ENCODE measurements at regions not wholly inside any gene's neighbourhood (a gene's known extent, or its start where the extent isn't known, plus 50 kb on each side); places are given as distances from the start of the nearest gene placed in this dataset.

DNA sequence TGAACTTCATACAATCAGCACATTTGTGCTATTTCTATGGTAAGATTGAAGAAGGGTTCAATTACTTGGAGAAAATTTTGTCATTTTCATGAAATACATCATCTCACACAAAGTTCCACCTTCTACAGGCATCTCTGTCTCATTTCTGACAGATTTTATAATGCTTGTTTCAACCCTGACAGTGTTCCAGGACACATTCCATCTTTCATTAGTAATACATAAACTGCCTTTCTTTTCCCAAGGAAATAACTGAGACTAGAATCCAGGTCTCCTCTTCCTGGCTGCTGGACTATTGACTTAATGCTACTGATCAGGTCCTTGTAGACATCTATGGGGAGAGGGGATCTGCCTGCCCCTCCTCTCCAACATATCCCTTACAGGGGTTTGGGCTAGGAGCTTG is 70.1 kb upstream of the PLPP4 start:
- no peak for DNase-seq (ENCODE audit: low read depth, low spot score)
- no peak overlapping the region for H3K4me3 ChIP-seq (ENCODE audit: low read length)

DNA sequence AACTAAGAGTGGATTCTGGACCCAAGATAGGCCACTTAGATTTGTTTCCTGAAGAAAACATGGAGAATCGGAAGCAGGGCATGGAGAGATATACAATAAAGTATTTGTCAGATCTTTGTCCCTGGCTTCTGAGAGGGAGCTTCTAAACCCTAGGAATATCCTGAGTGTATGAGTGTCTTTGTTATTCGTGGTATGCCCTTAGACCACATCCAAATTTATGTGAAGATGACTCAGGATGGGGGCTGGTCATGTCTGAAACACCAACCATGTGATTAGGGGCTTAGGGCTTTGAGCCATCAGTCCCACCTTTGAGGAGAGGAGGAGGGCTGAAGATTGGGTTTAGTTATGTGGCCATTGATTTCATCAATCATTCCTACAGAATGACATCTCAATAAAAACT is 69.7 kb upstream of the PLPP4 start:
- DNase-seq (ENCODE audit: low read depth, low spot score): no peak
- H3K4me3 ChIP-seq (ENCODE audit: low read length): no peak overlapping the region

DNA sequence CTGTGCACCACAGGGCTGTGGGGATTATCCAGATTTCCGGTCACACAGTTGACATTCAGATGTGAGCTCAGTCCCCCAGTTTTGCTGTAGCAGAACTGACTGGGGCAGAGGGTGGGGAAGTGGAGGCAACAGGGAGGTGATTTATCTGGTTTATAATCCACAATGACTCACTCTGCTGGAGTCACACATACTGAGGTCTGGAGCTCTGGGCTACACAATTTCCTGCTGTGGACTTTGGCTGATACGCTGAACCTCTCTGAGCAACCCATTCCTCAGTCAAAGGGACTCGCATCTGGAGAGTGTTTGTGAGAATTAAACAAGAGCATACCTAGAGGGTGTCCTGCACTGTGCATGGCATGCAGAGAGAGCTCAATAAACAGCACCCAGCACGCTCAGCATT is 64.8 kb upstream of the PLPP4 start:
- no peak for DNase-seq (ENCODE audit: low read depth, low spot score)
- no peak overlapping the region for H3K4me3 ChIP-seq (ENCODE audit: low read length)

DNA sequence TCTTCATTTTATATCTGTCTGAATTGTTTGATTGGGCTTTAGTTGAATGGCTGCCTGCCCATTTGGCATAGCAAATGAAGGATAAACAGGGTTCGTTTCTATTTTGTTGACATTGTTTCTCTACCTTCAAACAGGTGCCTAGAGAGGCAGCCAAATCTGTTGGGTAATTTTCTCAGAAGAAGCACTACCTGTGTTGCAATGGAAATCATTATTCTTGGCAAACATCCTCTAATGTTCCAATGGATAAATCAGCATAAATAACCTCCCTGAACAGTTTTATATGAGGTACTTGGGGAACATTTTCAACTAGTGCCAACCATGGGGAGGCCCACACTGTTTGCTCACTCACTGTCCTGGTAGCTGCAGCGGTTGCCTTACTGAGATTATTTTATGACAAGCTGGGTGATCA is 64.4 kb upstream of the PLPP4 start:
- H3K4me3 ChIP-seq (ENCODE audit: low read length): no peak overlapping the region
- no peak for DNase-seq (ENCODE audit: low read depth, low spot score)

DNA sequence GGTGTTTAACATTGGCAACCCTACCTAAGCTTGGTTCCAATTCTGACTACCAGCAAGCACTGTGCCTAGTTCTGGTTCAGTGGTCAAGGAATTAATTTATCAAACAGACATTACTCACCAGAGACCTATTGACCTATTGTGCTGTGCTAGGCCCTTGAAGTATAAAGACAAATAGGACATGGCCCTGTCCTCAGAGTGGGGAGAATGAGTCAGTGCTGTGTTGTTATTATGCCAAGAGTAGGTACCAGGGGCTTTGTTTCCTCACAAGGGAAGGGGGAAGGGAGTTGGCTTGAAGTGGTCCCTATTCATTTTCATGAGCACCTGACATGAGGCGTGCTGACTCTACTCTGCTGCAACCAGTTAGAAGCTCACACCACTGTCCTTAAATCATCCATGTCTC is 62.6 kb upstream of the PLPP4 start:
- no peak for DNase-seq (ENCODE audit: low read depth, low spot score)
- no peak overlapping the region for H3K4me3 ChIP-seq (ENCODE audit: low read length)

DNA sequence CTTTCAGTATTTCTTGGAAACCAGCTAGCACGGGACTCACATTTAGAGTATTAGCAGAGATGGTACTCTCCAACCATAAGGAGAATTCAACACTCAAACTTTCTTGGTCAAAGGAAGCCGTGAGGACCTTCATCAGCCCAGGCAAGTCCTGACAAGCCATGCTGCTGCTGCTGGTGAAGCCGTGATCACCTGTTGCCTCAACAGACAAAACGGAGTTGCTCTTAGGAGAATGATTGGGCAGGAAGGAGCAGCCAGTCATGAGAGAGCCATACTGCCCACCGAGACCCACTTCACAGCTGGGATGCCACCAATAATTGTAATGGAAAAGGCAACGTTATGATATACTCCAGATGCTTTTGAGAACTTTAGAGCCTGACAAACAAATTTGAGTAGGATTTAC is 60.8 kb upstream of the PLPP4 start:
- DNase-seq (ENCODE audit: low read depth, low spot score): no peak

DNA sequence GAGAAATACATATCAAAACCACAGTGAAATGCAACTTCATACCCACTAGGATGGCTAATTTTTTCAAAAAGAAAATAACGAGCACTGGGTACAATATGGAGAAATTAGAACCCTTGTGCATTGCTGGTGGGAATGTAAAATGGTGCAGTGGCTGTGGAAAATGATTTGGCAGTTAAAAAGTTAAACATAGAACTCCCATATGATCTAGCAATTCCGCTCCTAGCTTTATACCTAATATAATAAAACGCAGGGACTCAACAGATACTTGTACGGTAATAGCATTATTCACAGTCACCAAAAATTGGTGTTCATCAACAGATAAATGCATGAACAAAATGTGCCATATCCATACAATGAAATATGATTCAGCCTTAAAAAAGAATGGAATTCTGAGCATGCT is 58.8 kb upstream of the PLPP4 start:
- DNase-seq (ENCODE audit: low read depth, low spot score): no peak
- H3K4me3 ChIP-seq (ENCODE audit: low read length): no peak overlapping the region

More for the DNA sequence above, 60.8 kb upstream of the PLPP4 start:
- no peak overlapping the region for H3K4me3 ChIP-seq (ENCODE audit: low read length)

DNA sequence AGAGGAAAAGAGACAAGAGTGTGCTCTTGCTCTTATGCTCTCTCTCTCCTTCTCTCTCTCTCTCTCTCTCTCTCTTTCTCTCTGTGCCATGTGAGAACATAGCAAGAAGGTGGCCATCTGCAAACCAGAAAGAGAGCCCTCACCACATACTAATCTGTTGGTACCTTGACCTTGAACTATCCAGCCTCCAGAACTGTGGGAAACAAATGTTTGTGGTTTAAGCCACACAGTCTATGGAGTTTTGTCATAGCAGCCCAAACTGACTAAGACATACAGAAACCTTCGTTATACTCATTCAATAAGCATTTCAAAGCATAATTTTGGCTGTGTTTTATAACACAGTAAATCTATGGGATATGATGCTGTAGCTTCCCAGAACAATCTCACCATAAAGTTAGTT is 56.4 kb upstream of the PLPP4 start:
- no peak for DNase-seq (ENCODE audit: low read depth, low spot score)
- H3K4me3 ChIP-seq (ENCODE audit: low read length): no peak overlapping the region

DNA sequence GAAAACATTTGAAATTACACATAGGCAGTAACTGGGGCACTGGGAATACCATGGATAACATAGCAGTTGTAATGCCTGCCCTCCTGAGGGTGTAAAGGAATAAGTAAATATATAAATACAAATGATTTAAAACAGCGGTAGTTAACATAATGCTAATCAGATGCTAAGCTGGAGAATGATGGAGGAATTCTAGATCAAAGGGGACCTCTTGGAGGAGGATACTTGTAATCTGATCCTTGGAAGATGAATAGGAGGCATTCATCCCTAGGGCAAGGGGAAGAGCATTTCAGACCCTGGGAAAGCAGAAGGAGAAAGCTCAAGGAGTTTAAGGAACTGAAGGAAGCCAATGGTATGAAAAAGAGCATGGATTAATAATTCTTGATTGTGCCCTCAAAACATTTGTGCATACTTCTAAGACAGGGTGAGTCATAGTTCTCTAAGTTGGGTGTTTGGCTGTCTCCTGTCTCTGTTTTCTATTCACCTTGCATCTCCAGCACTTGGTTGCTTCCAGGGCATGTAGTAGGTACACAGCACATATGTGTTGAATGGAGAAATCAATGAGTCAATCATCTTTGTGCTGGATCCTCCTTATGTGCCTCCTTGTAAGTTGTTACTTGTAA is 54.8 kb upstream of the PLPP4 start:
- DNase-seq (ENCODE audit: low read depth, low spot score): no peak
- H3K4me3 ChIP-seq (ENCODE audit: low read length): no peak overlapping the region

DNA sequence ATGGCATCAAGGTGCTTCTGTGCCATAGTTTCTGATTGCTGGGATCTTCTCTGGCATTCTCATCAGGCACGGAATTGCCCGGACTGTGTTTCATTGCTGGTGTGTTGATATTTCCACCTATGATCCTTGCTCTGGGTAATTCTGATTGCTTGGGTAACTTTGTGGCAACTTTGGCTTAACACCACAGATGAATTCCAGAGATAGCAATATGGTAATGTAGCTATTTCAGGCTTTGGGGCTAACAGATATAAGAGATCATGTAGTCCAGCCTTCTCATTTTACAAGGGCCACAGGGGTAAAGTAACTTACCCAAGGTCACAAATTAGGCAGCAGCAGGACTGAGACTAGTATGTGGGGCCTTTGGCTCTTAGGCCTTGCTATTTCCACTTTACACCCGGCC is 53.9 kb upstream of the PLPP4 start:
- no peak for DNase-seq (ENCODE audit: low read depth, low spot score)
- H3K4me3 ChIP-seq (ENCODE audit: low read length): no peak overlapping the region

DNA sequence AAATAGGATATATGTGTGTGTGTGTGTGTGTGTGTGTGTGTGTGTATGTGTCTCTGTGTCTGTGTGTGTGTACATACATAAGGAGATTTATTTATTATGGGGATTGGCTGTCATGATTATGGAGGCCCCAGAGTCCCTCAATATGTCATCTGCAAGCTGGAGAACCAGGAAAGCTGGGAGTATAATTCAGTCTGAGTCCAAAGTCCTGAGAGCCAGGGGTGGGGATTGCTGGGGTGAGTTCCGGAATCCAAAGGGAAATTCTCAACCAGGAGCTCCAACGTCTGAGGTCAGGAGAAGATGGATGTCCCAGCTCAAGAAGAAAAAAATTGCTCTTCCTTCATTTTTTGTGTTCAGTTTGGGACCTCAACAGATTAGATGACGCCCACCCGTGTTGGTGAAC is 50.7 kb upstream of the PLPP4 start:
- no peak overlapping the region for H3K4me3 ChIP-seq (ENCODE audit: low read length)
- DNase-seq (ENCODE audit: low read depth, low spot score): no peak
